Breast epithelium (tissue), 4 donors: ENCODE measurements at regions not wholly inside any gene's neighbourhood (a gene's known extent, or its start where the extent isn't known, plus 50 kb on each side); places are given as distances from the start of the nearest gene placed in this dataset.

Experiments used
- DNase-seq, 2 donors: peaks; one replicate each; pipeline ENCODE4 v3.0.0-alpha.2; 2019; ENCODE audit warnings: low spot score in 2 of 2
- H3K27ac ChIP-seq, 2 donors: fragments of 200-600 bp; sonication (generic) in 1 of 2; one replicate each; pipeline ENCODE4 v1.5.1; 2016 to 2019; ENCODE audit warnings: mild to moderate bottlenecking in 1 of 2
- H3K27me3 ChIP-seq, 2 donors: fragments of 200-600 bp; sonication (generic) in 1 of 2; one replicate each; pipeline versions ENCODE4 v1.5.1 to v1.6.0; 2017 to 2019; ENCODE audit warnings: control low read depth in 1 of 2, mild to moderate bottlenecking in 1 of 2
- H3K36me3 ChIP-seq: fragments of 200-600 bp; one replicate; pipeline ENCODE4 v1.5.1; 2019
- H3K4me1 ChIP-seq, 2 donors: fragments of 200-600 bp; sonication (generic); one replicate each; pipeline ENCODE4 v1.5.1; 2016 to 2019; ENCODE audit warnings: control low read depth in 1 of 2
- H3K4me3 ChIP-seq, 3 donors: fragments of 200-600 bp; sonication (generic); 1 replicate in 2 of 3; 2 replicates in 1 of 3; pipeline ENCODE4 v1.5.1; 2016 to 2019; ENCODE audit warnings: mild to moderate bottlenecking in 3 of 3, moderate library complexity in 2 of 3
- H3K9me3 ChIP-seq, 2 donors: fragments of 200-600 bp; sonication (generic) in 1 of 2; one replicate each; pipeline ENCODE4 v1.5.1; 2016 to 2019; ENCODE audit warnings: control low read depth in 1 of 2
- CTCF ChIP-seq, 3 donors: fragments of 450-650 bp; IDR thresholded peaks; one replicate each; pipeline ENCODE4 v1.5.1; 2016 to 2017; ENCODE audit warnings: antibody characterized with exemption in 3 of 3, mild to moderate bottlenecking in 3 of 3, moderate library complexity in 3 of 3
- POLR2A ChIP-seq: fragments of 450-650 bp; IDR thresholded peaks from one replicate; pipeline ENCODE4 v1.6.1; 2016; ENCODE audit warnings: antibody characterized with exemption, mild to moderate bottlenecking, moderate library complexity
- POLR2AphosphoS5 ChIP-seq, 3 donors: sonication (generic); formaldehyde crosslinking; IDR thresholded peaks; one replicate each; pipeline ENCODE4 v1.6.1; 2017; ENCODE audit warnings: antibody characterized with exemption in 3 of 3
- intact Hi-C: fragments of 100-400 bp; cut with DNase I; formaldehyde crosslinking; loops from one replicate; pipeline ENCODE4 v1.15.1; 2023; ENCODE audit warnings: low total_unique reads

- no peak for TF ChIP-seq POLR2A
- no peak for TF ChIP-seq CTCF (IDR thresholded peaks at IDR 0.05)
- no peak for TF ChIP-seq POLR2AphosphoS5 (IDR thresholded peaks at IDR 0.05)
- intact Hi-C loops, result no loop called here
- Histone ChIP-seq H3K27ac (no peak overlapping the region), H3K9me3 (no peaks in the 10 kb centered on the region), H3K4me1 (no peaks in the 10 kb centered on the region), H3K4me3 (no peak overlapping the region), H3K36me3 (no peaks in the 10 kb centered on the region), H3K27me3 (no peaks in the 10 kb centered on the region)
- DNase-seq, result no peak
Measured at GRCh38 chr5:123950701-123951581, 439.0 kb downstream of the CSNK1G3 start.

GRCh38 chr5:123949807-123950340 is 437.9 kb downstream of the CSNK1G3 start:
- no peaks in the 10 kb centered on the region for H3K36me3 ChIP-seq
- H3K4me3 ChIP-seq, result no peak overlapping the region
- TF ChIP-seq POLR2AphosphoS5 (IDR thresholded peaks at IDR 0.05), result no peak
- TF ChIP-seq CTCF (IDR thresholded peaks at IDR 0.05), result no peak
- no peak for TF ChIP-seq POLR2A
- intact Hi-C loops, result loop anchor here (5.0 kb wide), 1 partner anchor 202 kb away; no protein-coding TSS in a partner anchor
- no peak for DNase-seq
- no peak overlapping the region for H3K27ac ChIP-seq
- H3K9me3 ChIP-seq, result no peaks in the 10 kb centered on the region
- H3K27me3 ChIP-seq, result no peaks in the 10 kb centered on the region
- H3K4me1 ChIP-seq, result no peaks in the 10 kb centered on the region

- Histone ChIP-seq H3K36me3 (no peaks in the 10 kb centered on the region), H3K9me3 (no peaks in the 10 kb centered on the region), H3K27me3 (no peaks in the 10 kb centered on the region), H3K27ac (no peak overlapping the region), H3K4me1 (no peaks in the 10 kb centered on the region), H3K4me3 (no peak overlapping the region)
- no peak for TF ChIP-seq CTCF (IDR thresholded peaks at IDR 0.05)
- TF ChIP-seq POLR2A, result no peak
- TF ChIP-seq POLR2AphosphoS5 (IDR thresholded peaks at IDR 0.05), result no peak
- intact Hi-C loops, result loop anchor here (5.0 kb wide), 1 partner anchor 203 kb away; no protein-coding TSS in a partner anchor
- DNase-seq, result no peak
Measured at GRCh38 chr5:123949043-123949804, 437.2 kb downstream of the CSNK1G3 start.

- Histone ChIP-seq H3K4me1 (no peaks in the 10 kb centered on the region), H3K4me3 (no peak overlapping the region), H3K36me3 (no peaks in the 10 kb centered on the region), H3K27ac (no peak overlapping the region), H3K9me3 (peaks cover 0 to 2% of the 10 kb centered on the region in 2 donors), H3K27me3 (no peaks in the 10 kb centered on the region)
- intact Hi-C loops, result loop anchor here (5.0 kb wide), 1 partner anchor 205 kb away; no protein-coding TSS in a partner anchor
- DNase-seq, result no peak
- TF ChIP-seq CTCF (IDR thresholded peaks at IDR 0.05) (no peak), POLR2AphosphoS5 (IDR thresholded peaks at IDR 0.05) (no peak), POLR2A (no peak)
Measured at GRCh38 chr5:123947797-123948196, 435.8 kb downstream of the CSNK1G3 start.
